Dedifferentiated amniotic fluid mesenchymal stem cell (primary cell): ENCODE measurements at regions not wholly inside any gene's neighbourhood (a gene's known extent, or its start where the extent isn't known, plus 50 kb on each side); places are given as distances from the start of the nearest gene placed in this dataset.
A peak's percentile ranks its signal among the peaks of the same experiment; 100 is the strongest.
"Not testable (repeated sequence)": the region's sequence is repeated elsewhere in the genome, so short reads cannot be mapped to it uniquely, and the experiment has no call there.

ENCODE experiments used
- DNase-seq: peaks from one replicate; pipeline ENCODE4 v3.0.0-alpha.2; 2016; ENCODE audit errors: extremely low spot score

GRCh38 chr5:87195616-87196015, 72.1 kb upstream of the RASA1 start:
- peak; percentile 18 for DNase-seq

- no peak for DNase-seq
Observed at GRCh38 chr5:87198010-87198409, 69.7 kb upstream of the RASA1 start.

DNA sequence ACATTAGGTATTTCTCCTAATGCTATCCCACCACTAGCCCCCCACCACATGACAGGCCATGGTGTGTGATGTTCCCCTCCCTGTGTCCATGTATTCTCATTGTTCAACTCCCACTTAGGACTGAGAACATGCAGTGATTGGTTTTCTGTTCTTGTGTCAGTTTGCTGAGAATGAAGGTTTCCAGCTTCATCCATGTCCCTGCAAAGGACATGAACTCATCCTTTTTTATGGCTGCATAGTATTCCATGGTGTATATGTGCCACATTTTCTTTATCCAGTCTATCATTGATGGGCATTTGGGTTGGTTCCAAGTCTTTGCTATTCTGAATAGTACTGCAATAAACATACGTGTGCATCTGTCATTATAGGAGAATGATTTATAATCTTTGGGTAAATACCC, 68.4 kb upstream of the RASA1 start:
- DNase-seq = not testable (repeated sequence)

- not testable (repeated sequence) for DNase-seq
Observed at GRCh38 chr5:87199704-87200103, 68.0 kb upstream of the RASA1 start.

DNA sequence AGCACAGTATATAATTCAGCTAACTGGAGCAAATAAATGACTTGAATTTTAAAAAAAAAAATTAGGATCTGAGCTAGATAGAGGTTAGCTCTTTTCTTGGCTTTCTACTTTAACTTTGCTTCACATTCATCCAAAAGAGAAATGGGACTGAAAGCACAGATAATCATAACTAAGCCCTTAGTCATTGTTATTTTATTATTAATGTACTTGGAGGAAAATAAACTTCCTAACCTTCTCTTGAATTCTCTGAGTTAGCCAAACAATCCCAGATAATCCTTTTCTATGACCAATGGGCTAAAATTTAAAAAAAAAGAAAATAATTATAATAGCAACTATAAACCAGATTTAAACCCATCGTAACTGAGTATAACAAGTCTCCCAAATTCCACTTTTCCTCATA, 57.6 kb upstream of the RASA1 start:
- no peak for DNase-seq

DNA sequence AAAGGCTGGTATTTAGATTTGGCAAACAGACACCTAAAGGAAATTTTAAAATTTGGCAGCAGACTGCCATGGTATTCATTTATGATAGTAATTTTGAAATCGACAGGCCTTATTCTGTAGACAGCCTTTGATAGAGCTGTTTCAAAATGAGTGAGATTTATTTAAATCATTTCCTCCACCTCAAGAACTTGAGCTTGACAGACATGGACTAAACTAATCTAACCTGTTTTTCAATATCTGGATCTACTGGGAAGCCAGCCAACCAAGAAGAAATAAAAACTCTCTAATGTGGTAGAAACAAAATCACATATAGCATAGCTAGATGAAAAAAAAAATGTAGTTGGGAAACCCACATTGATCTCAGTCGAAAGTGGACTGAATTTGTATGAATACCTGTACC, 56.9 kb upstream of the RASA1 start:
- no peak for DNase-seq

- no peak for DNase-seq
Observed at GRCh38 chr5:87211676-87212075, 56.0 kb upstream of the RASA1 start.

GRCh38 chr5:87212183-87212582, 55.5 kb upstream of the RASA1 start:
- not testable (repeated sequence) for DNase-seq

DNA sequence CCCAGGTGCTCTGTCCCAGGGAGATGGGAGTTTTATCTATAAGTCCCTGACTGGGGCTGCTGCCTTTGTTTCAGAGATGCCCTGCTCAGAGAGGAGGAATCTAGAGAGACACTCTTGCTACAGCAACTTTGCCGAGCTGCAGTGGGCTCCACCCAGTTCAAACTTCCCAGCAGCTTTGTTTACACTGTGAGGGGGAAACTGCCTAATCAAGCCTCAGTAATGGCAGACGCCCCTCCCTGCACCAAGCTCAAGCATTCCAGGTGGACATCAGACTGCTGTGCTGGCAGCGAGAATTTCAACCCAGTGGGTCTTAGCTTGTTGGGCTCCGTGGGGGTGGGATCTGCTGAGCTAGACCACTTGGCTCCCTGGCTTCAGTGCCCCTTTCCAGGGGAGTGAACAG, 50.2 kb upstream of the RASA1 start:
- not testable (repeated sequence) for DNase-seq
